ENCODE measurements at regions not wholly inside any gene's neighbourhood (a gene's known extent, or its start where the extent isn't known, plus 50 kb on each side); places are given as distances from the start of the nearest gene placed in this dataset.

DNA sequence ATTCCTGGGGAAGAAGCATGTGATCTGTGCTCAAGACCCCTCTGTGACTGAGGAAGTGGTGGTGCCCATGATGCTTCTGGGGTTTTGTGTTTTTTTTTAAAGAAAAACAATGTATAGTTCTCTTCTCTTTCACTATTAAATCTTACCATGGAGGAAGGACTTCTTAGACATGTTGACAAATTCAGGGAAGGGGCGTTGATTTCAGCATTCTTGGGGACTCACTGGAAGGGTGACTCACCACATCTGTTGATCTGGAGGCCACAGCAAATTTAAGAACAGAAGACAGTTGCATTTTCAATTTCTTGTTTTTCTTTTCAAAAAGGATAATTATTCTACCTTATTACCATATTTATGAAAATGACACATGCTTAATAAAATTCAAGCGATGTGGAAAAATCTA, 152.9 kb upstream of the RTL1 start:
- no peaks in the 10 kb centered on the region for H3K36me3 ChIP-seq (ENCODE audit: control insufficient read depth, insufficient read depth, low read length)
- no peak overlapping the region for H3K27ac ChIP-seq (ENCODE audit: low read length)
- BruUV-seq (replicated peaks) = no TSS peak
- POLR2A ChIA-PET = no interaction called here
- in situ Hi-C loops (cut with HindIII; ENCODE audit: low pct_unique_long_range_greater_than_20kb, low sequenced_read_pairs) (no loop called here), intact Hi-C loops (cut with micrococcal nuclease; ENCODE audit: unreplicated experiment) (no loop called here)
- TF ChIP-seq, protein P1, sequence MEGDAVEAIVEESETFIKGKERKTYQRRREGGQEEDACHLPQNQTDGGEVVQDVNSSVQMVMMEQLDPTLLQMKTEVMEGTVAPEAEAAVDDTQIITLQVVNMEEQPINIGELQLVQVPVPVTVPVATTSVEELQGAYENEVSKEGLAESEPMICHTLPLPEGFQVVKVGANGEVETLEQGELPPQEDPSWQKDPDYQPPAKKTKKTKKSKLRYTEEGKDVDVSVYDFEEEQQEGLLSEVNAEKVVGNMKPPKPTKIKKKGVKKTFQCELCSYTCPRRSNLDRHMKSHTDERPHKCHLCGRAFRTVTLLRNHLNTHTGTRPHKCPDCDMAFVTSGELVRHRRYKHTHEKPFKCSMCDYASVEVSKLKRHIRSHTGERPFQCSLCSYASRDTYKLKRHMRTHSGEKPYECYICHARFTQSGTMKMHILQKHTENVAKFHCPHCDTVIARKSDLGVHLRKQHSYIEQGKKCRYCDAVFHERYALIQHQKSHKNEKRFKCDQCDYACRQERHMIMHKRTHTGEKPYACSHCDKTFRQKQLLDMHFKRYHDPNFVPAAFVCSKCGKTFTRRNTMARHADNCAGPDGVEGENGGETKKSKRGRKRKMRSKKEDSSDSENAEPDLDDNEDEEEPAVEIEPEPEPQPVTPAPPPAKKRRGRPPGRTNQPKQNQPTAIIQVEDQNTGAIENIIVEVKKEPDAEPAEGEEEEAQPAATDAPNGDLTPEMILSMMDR (IDR thresholded peaks at IDR 0.05) = no peak
- TF ChIP-seq SIN3A (IDR thresholded peaks at IDR 0.05; ENCODE audit: borderline replicate concordance, insufficient read depth, low read depth, low read length) (no peak), TCF7L2 (IDR thresholded peaks at IDR 0.05; ENCODE audit: low read depth, low read length) (no peak), REST (IDR thresholded peaks at IDR 0.05; ENCODE audit: insufficient read depth in 1 of 2, low read depth in 2 of 2, low read length in 1 of 2) (no peak), POLR2AphosphoS5 (IDR thresholded peaks at IDR 0.05; ENCODE audit: low read depth, low read length) (no peak)
- ATAC-seq (no peak), DNase-seq (ENCODE audit: low read depth, low spot score) (no peak)
- H3K9me3 ChIP-seq (ENCODE audit: control insufficient read depth, insufficient read depth, low read depth, low read length) = no peaks in the 10 kb centered on the region
- CTCF ChIA-PET = no interaction called here
- no peaks in the 10 kb centered on the region for H3K27me3 ChIP-seq (ENCODE audit: control insufficient read depth, insufficient read depth, low read length)
- H3K4me3 ChIP-seq (ENCODE audit: low read depth in 2 of 2, low read length in 2 of 2) = no peak overlapping the region
- no peaks in the 10 kb centered on the region for H3K4me1 ChIP-seq (ENCODE audit: control insufficient read depth, insufficient read depth, low read length)

DNA sequence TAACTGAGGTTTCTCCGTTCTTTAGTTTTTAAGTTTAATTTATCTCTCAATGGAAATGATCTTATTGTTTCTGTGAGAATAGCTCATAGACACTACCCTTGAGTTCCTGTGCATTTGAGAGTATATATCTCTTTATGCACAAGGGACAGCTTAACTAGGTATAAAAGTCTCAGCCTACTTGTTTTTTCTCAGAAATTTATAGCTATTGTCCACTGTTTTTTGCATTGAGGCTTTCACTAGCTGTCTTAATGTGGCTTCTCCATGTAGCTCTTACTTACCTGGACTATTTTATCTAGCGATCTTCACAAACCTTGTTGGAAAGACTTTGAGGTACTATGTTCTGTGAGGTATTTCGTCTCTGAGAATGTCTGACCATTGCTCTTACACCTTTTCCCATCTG, 153.9 kb upstream of the RTL1 start:
- Histone ChIP-seq H3K36me3 (ENCODE audit: control insufficient read depth, insufficient read depth, low read length) (no peaks in the 10 kb centered on the region), H3K27ac (ENCODE audit: low read length) (no peak overlapping the region), H3K27me3 (ENCODE audit: control insufficient read depth, insufficient read depth, low read length) (no peaks in the 10 kb centered on the region), H3K4me3 (ENCODE audit: low read depth in 2 of 2, low read length in 2 of 2) (no peak overlapping the region), H3K4me1 (ENCODE audit: control insufficient read depth, insufficient read depth, low read length) (no peaks in the 10 kb centered on the region), H3K9me3 (ENCODE audit: control insufficient read depth, insufficient read depth, low read depth, low read length) (no peaks in the 10 kb centered on the region)
- no TSS peak for BruUV-seq (replicated peaks)
- intact Hi-C loops (cut with micrococcal nuclease; ENCODE audit: unreplicated experiment) = no loop called here
- TF ChIP-seq POLR2AphosphoS5 (IDR thresholded peaks at IDR 0.05; ENCODE audit: low read depth, low read length) = no peak
- ChIA-PET CTCF (no interaction called here), POLR2A (no interaction called here)
- no peak for ATAC-seq
- no peak for DNase-seq (ENCODE audit: low read depth, low spot score)
- in situ Hi-C loops (cut with HindIII; ENCODE audit: low pct_unique_long_range_greater_than_20kb, low sequenced_read_pairs) = no loop called here

- DNase-seq (ENCODE audit: low read depth, low spot score) = no peak
- ChIA-PET CTCF (no interaction called here), POLR2A (no interaction called here)
- TF ChIP-seq POLR2AphosphoS5 (IDR thresholded peaks at IDR 0.05; ENCODE audit: low read depth, low read length) = no peak
- TF ChIP-seq SIN3A (IDR thresholded peaks at IDR 0.05; ENCODE audit: borderline replicate concordance, insufficient read depth, low read depth, low read length) = no peak
- no peak for TF ChIP-seq REST (IDR thresholded peaks at IDR 0.05; ENCODE audit: insufficient read depth in 1 of 2, low read depth in 2 of 2, low read length in 1 of 2)
- TF ChIP-seq, protein P1 (IDR thresholded peaks at IDR 0.05) = no peak
- no peak for TF ChIP-seq TCF7L2 (IDR thresholded peaks at IDR 0.05; ENCODE audit: low read depth, low read length)
- no peaks in the 10 kb centered on the region for H3K27me3 ChIP-seq (ENCODE audit: control insufficient read depth, insufficient read depth, low read length)
- no peaks in the 10 kb centered on the region for H3K4me1 ChIP-seq (ENCODE audit: control insufficient read depth, insufficient read depth, low read length)
- ATAC-seq = no peak
- intact Hi-C loops (cut with micrococcal nuclease; ENCODE audit: unreplicated experiment) (no loop called here), in situ Hi-C loops (cut with HindIII; ENCODE audit: low pct_unique_long_range_greater_than_20kb, low sequenced_read_pairs) (no loop called here)
- H3K36me3 ChIP-seq (ENCODE audit: control insufficient read depth, insufficient read depth, low read length) = no peaks in the 10 kb centered on the region
- H3K4me3 ChIP-seq (ENCODE audit: low read depth in 2 of 2, low read length in 2 of 2) = no peak overlapping the region
- no TSS peak for BruUV-seq (replicated peaks)
- H3K9me3 ChIP-seq (ENCODE audit: control insufficient read depth, insufficient read depth, low read depth, low read length) = no peaks in the 10 kb centered on the region
- H3K27ac ChIP-seq (ENCODE audit: low read length) = no peak overlapping the region
Observed at GRCh38 chr14:101058571-101058970, 155.0 kb upstream of the RTL1 start.

Data from Panc1 (cell line).